IPS-NIHi7 (cell line): ENCODE measurements at regions not wholly inside any gene's neighbourhood (a gene's known extent, or its start where the extent isn't known, plus 50 kb on each side); places are given as distances from the start of the nearest gene placed in this dataset.
A peak's percentile ranks its signal among the peaks of the same experiment; 100 is the strongest.

Experiments used
- DNase-seq: peaks from one replicate; pipeline ENCODE4 v3.0.0; 2012; ENCODE audit warnings: mixed read lengths; ENCODE audit errors: extremely low spot score

DNA sequence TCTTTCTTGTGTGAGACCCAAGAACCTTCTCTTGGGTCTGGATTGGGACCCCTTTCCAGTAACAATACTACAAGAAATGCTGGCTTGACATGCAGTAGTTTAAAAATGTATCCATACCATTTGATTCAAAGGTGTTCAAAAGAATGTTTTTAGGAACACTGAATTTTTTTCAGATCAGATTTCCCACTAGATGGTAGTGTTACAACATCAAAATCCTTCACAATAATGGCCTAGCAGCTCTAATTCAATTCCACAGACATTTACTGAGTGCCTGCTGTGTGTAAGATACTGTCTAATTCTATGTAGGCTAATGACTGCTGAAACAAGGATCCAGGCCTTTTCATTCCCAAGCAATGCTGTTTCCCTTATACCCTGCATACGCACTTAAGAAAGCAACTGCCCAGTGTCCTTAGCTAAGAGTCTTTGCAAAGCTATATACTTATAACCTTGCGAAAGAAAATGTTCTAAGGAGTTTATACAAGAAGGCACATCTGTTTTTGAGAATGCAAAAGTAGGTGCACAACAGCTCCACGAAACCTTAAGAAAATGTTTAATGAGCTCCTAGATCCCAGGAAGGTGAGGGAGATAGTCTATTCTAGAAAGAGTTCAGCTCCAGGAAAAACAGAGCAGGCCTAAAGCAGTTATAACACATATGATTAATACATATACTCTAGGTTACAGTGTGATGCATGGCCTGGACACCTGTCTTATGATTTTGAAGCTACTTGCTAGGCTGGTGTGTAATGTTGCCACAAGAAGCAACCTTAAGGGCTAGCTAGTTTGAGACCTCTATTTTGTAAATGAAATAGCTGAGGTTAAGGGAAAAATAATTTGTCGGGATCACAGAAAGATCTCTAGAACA is 50.9 kb upstream of the PKP2 start:
- peak; percentile 37 for DNase-seq

DNA sequence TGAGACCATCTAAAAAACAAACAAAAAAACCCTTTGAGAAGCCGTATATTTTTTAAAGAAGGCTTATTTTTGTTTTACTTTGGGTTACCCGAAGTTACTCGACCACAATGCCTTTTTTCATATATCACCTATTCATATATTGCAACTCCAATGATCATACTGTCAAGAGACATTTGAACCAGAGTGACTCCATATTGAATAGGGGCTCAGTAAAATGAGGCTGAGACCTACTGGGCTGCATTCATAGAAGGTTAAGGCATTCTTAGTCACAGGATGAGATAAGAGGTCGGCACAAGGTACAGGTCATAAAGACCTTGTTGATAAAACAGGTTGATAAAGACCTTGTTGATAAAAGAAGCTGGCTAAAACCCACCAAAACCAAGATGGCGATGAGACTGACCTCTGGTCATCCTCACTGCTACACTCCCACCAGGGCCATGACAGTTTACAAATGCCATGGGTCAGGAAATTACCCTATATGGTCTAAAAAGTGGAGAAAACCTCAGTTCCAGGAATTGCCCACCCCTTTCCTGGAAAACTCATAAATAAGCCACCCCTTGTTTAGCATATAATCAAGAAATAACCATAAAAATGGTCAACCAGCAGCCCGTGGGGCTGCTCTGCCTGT is 50.0 kb upstream of the PKP2 start:
- DNase-seq: no peak
